Suprapubic skin (tissue), 3 donors: ENCODE measurements at regions not wholly inside any gene's neighbourhood (a gene's known extent, or its start where the extent isn't known, plus 50 kb on each side); places are given as distances from the start of the nearest gene placed in this dataset.

Experiments used
- CTCF ChIP-seq, 2 donors: fragments of 200-600 bp in 1 of 2; fragments of 450-650 bp in 1 of 2; sonication (generic) in 1 of 2; IDR thresholded peaks; one replicate each; pipeline ENCODE4 v1.5.1; 2016 to 2019; ENCODE audit warnings: antibody characterized with exemption in 2 of 2, mild to moderate bottlenecking in 1 of 2, moderate library complexity in 1 of 2
- EP300 ChIP-seq: sonication (generic); formaldehyde crosslinking; IDR thresholded peaks from one replicate; pipeline ENCODE4 v1.6.1; 2017; ENCODE audit warnings: antibody characterized with exemption

GRCh38 chr4:67048530-67048929 is 496.8 kb downstream of the CENPC start:
- TF ChIP-seq EP300 (no peak), CTCF (IDR thresholded peaks at IDR 0.05) (no peak)
